ENCODE measurements at regions not wholly inside any gene's neighbourhood (a gene's known extent, or its start where the extent isn't known, plus 50 kb on each side); places are given as distances from the start of the nearest gene placed in this dataset.
"Not testable (repeated sequence)": the region's sequence is repeated elsewhere in the genome, so short reads cannot be mapped to it uniquely, and the experiment has no call there.

DNA sequence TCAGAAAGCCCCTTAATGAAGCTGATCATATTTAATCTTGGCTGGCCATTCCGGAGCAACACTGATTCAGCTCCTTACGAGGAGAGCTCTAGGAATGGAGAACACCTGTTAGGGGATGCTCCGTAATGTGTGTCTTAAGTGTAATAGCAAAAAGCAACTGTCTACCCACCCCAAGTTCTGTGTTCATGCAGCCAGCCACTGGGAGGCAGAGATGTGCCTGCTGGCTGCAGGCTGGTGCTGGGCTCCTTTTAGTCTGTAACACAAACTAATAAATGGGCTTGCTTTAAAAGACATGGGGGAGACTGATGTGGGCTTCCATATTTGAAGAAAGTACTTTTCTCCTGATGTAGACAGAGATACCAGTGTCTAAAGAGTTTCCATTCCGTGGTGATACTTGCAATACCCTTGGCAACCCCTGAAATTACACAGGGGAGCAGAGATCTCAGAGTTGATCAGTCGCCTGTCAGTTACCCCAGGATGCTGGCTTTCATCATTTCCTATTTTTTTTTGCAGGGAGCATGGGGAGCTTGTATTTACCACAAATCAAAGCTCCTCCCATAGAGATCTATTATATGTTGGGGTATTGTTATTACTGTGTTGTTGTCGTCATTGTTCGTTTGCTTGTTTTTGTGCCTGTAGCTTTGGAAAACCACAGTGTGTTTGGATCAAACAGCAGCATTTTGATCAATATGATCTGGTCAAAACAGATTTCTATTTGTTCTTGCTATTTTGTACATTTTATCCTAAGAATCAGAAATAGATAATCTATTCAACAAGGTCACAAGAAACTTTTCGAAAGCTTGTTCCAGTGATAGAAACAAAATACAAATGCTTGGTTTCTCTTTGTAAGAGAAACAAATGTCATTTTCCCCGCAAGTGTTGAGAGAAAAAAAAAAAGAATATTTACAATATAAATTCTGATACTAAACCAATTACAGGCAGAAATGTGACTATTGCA is 65.8 kb downstream of the MTX3 start:
- no peaks in the 10 kb centered on the region for H3K79me1 ChIP-seq (ENCODE audit: low read length)
- H2BK120ac ChIP-seq (ENCODE audit: low read depth, low read length): no peak overlapping the region
- H3K4me2 ChIP-seq (ENCODE audit: low read length): no peak overlapping the region
- H4K8ac ChIP-seq (ENCODE audit: low read depth, low read length): no peak overlapping the region
- no peaks in the 10 kb centered on the region for H3K79me2 ChIP-seq (ENCODE audit: control insufficient read depth, insufficient read depth, low read length)
- WGBS (ENCODE audit: extremely low coverage, insufficient coverage, low lambda C conversion rate): no CpG with 5 or more reads among the region's 9 CpGs
- no peak overlapping the region for H3K27ac ChIP-seq (ENCODE audit: low read depth, low read length)
- no peaks in the 10 kb centered on the region for H3K36me3 ChIP-seq (ENCODE audit: control insufficient read depth, insufficient read depth, low read length)
- no peak overlapping the region for H4K5ac ChIP-seq (ENCODE audit: low read length)
- no peak overlapping the region for H3K23ac ChIP-seq (ENCODE audit: low read length)
- H3K4me1 ChIP-seq (ENCODE audit: control insufficient read depth, low read depth, low read length): no peaks in the 10 kb centered on the region
- H3K4ac ChIP-seq (ENCODE audit: low read depth, low read length): no peak overlapping the region
- H2BK15ac ChIP-seq (replicated peaks; ENCODE audit: low read depth): no peak overlapping the region
- H2AK5ac ChIP-seq (ENCODE audit: low read length): no peak overlapping the region
- no peak overlapping the region for H2BK5ac ChIP-seq (ENCODE audit: low read length)
- H3K9ac ChIP-seq (ENCODE audit: low read length): no peak overlapping the region
- no peak overlapping the region for H3K56ac ChIP-seq (ENCODE audit: low read length)
- no peak overlapping the region for H3K18ac ChIP-seq (ENCODE audit: low read length)
- no peak overlapping the region for H3K4me3 ChIP-seq (ENCODE audit: low read length)
- DNase-seq: peak; percentile 43
- H3K27me3 ChIP-seq (ENCODE audit: insufficient read depth, low read length, poor library complexity): peaks cover 2% of the 10 kb centered on the region

DNA sequence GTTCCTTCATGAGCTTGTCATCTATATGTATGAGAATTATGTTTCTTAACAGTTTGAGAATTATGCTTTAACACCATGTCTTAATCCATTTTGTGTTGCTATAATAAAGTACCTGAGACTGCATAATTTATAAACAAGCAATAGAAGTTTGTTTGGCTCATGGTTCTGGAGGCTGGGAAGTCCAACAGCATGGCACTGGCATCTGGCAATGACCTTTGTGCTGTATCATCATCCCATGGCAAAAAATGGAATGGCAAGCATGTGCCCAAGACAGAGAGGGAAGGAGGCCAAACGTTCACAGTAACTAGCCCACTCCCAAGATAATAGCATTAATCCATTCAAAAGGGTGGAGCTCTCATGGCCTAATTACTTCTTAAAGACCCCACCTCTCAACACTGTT is 67.6 kb downstream of the MTX3 start:
- no peak overlapping the region for H3K4ac ChIP-seq (ENCODE audit: low read depth, low read length)
- no peak overlapping the region for H4K8ac ChIP-seq (ENCODE audit: low read depth, low read length)
- H2AK5ac ChIP-seq (ENCODE audit: low read length): no peak overlapping the region
- H3K9ac ChIP-seq (ENCODE audit: low read length): no peak overlapping the region
- H3K79me2 ChIP-seq (ENCODE audit: control insufficient read depth, insufficient read depth, low read length): no peaks in the 10 kb centered on the region
- no peak overlapping the region for H3K18ac ChIP-seq (ENCODE audit: low read length)
- DNase-seq: no peak
- no peaks in the 10 kb centered on the region for H3K79me1 ChIP-seq (ENCODE audit: low read length)
- H3K23ac ChIP-seq (ENCODE audit: low read length): no peak overlapping the region
- no peaks in the 10 kb centered on the region for H3K36me3 ChIP-seq (ENCODE audit: control insufficient read depth, insufficient read depth, low read length)
- no CpG with 5 or more reads among the region's 1 CpG for WGBS (ENCODE audit: extremely low coverage, insufficient coverage, low lambda C conversion rate)
- H3K27ac ChIP-seq (ENCODE audit: low read depth, low read length): no peak overlapping the region
- no peaks in the 10 kb centered on the region for H3K4me1 ChIP-seq (ENCODE audit: control insufficient read depth, low read depth, low read length)
- H3K4me3 ChIP-seq (ENCODE audit: low read length): no peak overlapping the region
- no peak overlapping the region for H3K56ac ChIP-seq (ENCODE audit: low read length)
- peaks cover 2% of the 10 kb centered on the region for H3K27me3 ChIP-seq (ENCODE audit: insufficient read depth, low read length, poor library complexity)
- no peak overlapping the region for H3K4me2 ChIP-seq (ENCODE audit: low read length)
- H2BK120ac ChIP-seq (ENCODE audit: low read depth, low read length): no peak overlapping the region
- H4K5ac ChIP-seq (ENCODE audit: low read length): no peak overlapping the region
- H2BK15ac ChIP-seq (replicated peaks; ENCODE audit: low read depth): no peak overlapping the region
- H2BK5ac ChIP-seq (ENCODE audit: low read length): no peak overlapping the region

DNA sequence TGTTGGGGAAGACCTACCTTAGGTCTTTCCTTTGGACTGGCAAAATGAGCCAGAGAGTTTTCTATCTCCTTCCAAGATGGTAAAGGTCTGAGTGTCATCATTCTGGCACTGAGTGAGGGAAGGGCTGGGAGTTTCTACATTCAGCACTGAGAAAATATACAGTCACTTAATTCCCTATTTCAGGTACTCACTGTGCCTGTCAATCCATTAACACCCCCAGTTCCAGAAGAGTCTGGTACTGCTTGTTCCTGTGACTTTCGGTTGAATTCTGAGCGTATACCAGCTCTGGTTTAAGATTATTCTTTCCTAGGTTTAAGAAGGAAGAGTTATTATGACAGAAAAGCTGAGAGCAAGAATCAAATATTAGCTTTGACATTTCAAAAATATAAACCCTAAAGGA is 68.4 kb downstream of the MTX3 start:
- Histone ChIP-seq H3K4ac (ENCODE audit: low read depth, low read length) (no peak overlapping the region), H3K79me1 (ENCODE audit: low read length) (no peaks in the 10 kb centered on the region), H3K4me3 (ENCODE audit: low read length) (no peak overlapping the region), H3K56ac (ENCODE audit: low read length) (no peak overlapping the region), H2BK5ac (ENCODE audit: low read length) (no peak overlapping the region), H3K4me1 (ENCODE audit: control insufficient read depth, low read depth, low read length) (no peaks in the 10 kb centered on the region), H2BK15ac (replicated peaks; ENCODE audit: low read depth) (no peak overlapping the region), H4K5ac (ENCODE audit: low read length) (no peak overlapping the region), H4K8ac (ENCODE audit: low read depth, low read length) (no peak overlapping the region), H2BK120ac (ENCODE audit: low read depth, low read length) (no peak overlapping the region), H3K36me3 (ENCODE audit: control insufficient read depth, insufficient read depth, low read length) (no peaks in the 10 kb centered on the region), H3K23ac (ENCODE audit: low read length) (no peak overlapping the region), H3K4me2 (ENCODE audit: low read length) (no peak overlapping the region), H3K27ac (ENCODE audit: low read depth, low read length) (no peak overlapping the region), H2AK5ac (ENCODE audit: low read length) (no peak overlapping the region), H3K79me2 (ENCODE audit: control insufficient read depth, insufficient read depth, low read length) (no peaks in the 10 kb centered on the region), H3K18ac (ENCODE audit: low read length) (no peak overlapping the region), H3K27me3 (ENCODE audit: insufficient read depth, low read length, poor library complexity) (peaks cover 2% of the 10 kb centered on the region), H3K9ac (ENCODE audit: low read length) (no peak overlapping the region)
- DNase-seq: no peak
- no CpG with 5 or more reads among the region's 2 CpGs for WGBS (ENCODE audit: extremely low coverage, insufficient coverage, low lambda C conversion rate)

DNA sequence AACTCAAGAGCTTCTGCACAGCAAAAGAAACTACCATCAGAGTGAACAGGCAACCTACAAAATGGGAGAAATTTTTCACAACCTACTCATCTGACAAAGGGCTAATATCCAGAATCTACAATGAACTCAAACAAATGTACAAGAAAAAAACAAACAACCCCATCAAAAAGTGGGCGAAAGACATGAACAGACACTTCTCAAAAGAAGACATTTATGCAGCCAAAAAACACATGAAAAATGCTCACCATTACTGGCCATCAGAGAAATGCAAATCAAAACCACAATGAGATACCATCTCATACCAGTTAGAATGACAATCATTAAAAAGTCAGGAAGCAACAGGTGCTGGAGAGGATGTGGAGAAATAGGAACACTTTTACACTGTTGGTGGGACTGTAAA is 83.6 kb downstream of the MTX3 start:
- not testable (repeated sequence) for H3K4ac ChIP-seq (ENCODE audit: low read depth, low read length); H3K4me1 ChIP-seq (ENCODE audit: control insufficient read depth, low read depth, low read length); H3K18ac ChIP-seq (ENCODE audit: low read length); H3K4me3 ChIP-seq (ENCODE audit: low read length); H3K27ac ChIP-seq (ENCODE audit: low read depth, low read length); H3K23ac ChIP-seq (ENCODE audit: low read length); H2BK5ac ChIP-seq (ENCODE audit: low read length); H4K5ac ChIP-seq (ENCODE audit: low read length); H3K79me1 ChIP-seq (ENCODE audit: low read length); H4K8ac ChIP-seq (ENCODE audit: low read depth, low read length); H2BK120ac ChIP-seq (ENCODE audit: low read depth, low read length); H3K79me2 ChIP-seq (ENCODE audit: control insufficient read depth, insufficient read depth, low read length); DNase-seq; H3K9ac ChIP-seq (ENCODE audit: low read length); H2AK5ac ChIP-seq (ENCODE audit: low read length); H2BK15ac ChIP-seq (replicated peaks; ENCODE audit: low read depth); H3K36me3 ChIP-seq (ENCODE audit: control insufficient read depth, insufficient read depth, low read length); H3K27me3 ChIP-seq (ENCODE audit: insufficient read depth, low read length, poor library complexity); H3K4me2 ChIP-seq (ENCODE audit: low read length); H3K56ac ChIP-seq (ENCODE audit: low read length)
- no CpG with 5 or more reads among the region's 1 CpG for WGBS (ENCODE audit: extremely low coverage, insufficient coverage, low lambda C conversion rate)

DNA sequence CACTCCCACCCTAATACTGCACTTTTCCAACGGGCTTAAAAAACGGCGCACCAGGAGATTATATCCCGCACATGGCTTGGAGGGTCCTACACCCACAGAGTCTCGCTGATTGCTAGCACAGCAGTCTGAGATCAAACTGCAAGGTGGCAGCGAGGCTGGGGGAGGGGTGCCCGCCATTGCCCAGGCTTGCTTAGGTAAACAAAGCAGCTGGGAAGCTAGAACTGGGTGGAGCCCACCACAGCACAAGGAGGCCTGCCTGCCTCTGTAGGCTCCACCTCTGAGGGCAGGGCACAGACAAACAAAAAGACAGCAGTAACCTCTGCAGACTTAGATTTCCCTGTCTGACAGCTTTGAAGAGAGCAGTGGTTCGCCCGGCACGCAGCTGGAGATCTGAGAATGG is 88.5 kb downstream of the MTX3 start:
- H3K4me3 ChIP-seq (ENCODE audit: low read length); H3K27me3 ChIP-seq (ENCODE audit: insufficient read depth, low read length, poor library complexity); H3K56ac ChIP-seq (ENCODE audit: low read length); H3K79me1 ChIP-seq (ENCODE audit: low read length); H3K36me3 ChIP-seq (ENCODE audit: control insufficient read depth, insufficient read depth, low read length); H3K4ac ChIP-seq (ENCODE audit: low read depth, low read length); H3K18ac ChIP-seq (ENCODE audit: low read length); H4K5ac ChIP-seq (ENCODE audit: low read length); DNase-seq; H3K4me1 ChIP-seq (ENCODE audit: control insufficient read depth, low read depth, low read length); H3K23ac ChIP-seq (ENCODE audit: low read length); H4K8ac ChIP-seq (ENCODE audit: low read depth, low read length); H2BK120ac ChIP-seq (ENCODE audit: low read depth, low read length); H2BK15ac ChIP-seq (replicated peaks; ENCODE audit: low read depth); H3K79me2 ChIP-seq (ENCODE audit: control insufficient read depth, insufficient read depth, low read length); H3K9ac ChIP-seq (ENCODE audit: low read length); H3K27ac ChIP-seq (ENCODE audit: low read depth, low read length); H2BK5ac ChIP-seq (ENCODE audit: low read length); H3K4me2 ChIP-seq (ENCODE audit: low read length); H2AK5ac ChIP-seq (ENCODE audit: low read length): not testable (repeated sequence)
- WGBS (ENCODE audit: extremely low coverage, insufficient coverage, low lambda C conversion rate): no CpG with 5 or more reads among the region's 10 CpGs

DNA sequence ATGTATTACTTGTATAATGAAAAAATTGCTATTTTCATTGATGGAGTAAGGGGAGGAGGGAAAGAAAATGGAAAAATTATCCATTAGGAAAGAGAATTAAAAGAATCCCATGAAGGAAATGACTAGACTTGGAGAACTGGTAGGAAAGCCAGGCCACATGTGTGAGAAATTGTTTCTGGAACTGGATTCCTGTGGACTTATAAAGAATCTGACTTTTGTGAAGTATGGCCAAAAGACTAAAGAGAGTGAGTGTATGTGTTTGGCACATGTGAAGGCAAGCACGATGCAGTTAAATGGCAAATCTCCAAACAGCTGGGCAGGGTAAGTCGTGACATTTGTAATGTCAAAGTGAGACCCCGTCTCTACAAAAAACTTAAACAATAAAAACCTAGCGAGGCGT is 89.4 kb downstream of the MTX3 start:
- Histone ChIP-seq H3K18ac (ENCODE audit: low read length) (no peak overlapping the region), H2BK120ac (ENCODE audit: low read depth, low read length) (no peak overlapping the region), H3K27me3 (ENCODE audit: insufficient read depth, low read length, poor library complexity) (no peaks in the 10 kb centered on the region), H2AK5ac (ENCODE audit: low read length) (no peak overlapping the region), H3K4me1 (ENCODE audit: control insufficient read depth, low read depth, low read length) (no peaks in the 10 kb centered on the region), H3K4me3 (ENCODE audit: low read length) (no peak overlapping the region), H3K79me2 (ENCODE audit: control insufficient read depth, insufficient read depth, low read length) (no peaks in the 10 kb centered on the region), H3K27ac (ENCODE audit: low read depth, low read length) (no peak overlapping the region), H2BK15ac (replicated peaks; ENCODE audit: low read depth) (no peak overlapping the region), H3K36me3 (ENCODE audit: control insufficient read depth, insufficient read depth, low read length) (no peaks in the 10 kb centered on the region), H3K9ac (ENCODE audit: low read length) (no peak overlapping the region), H4K5ac (ENCODE audit: low read length) (no peak overlapping the region), H3K56ac (ENCODE audit: low read length) (no peak overlapping the region), H3K23ac (ENCODE audit: low read length) (no peak overlapping the region), H4K8ac (ENCODE audit: low read depth, low read length) (no peak overlapping the region), H3K4ac (ENCODE audit: low read depth, low read length) (no peak overlapping the region), H3K4me2 (ENCODE audit: low read length) (no peak overlapping the region), H2BK5ac (ENCODE audit: low read length) (no peak overlapping the region), H3K79me1 (ENCODE audit: low read length) (no peaks in the 10 kb centered on the region)
- DNase-seq: no peak
- WGBS (ENCODE audit: extremely low coverage, insufficient coverage, low lambda C conversion rate): no CpG with 5 or more reads among the region's 5 CpGs
